ENCODE measurements at regions not wholly inside any gene's neighbourhood (a gene's known extent, or its start where the extent isn't known, plus 50 kb on each side); places are given as distances from the start of the nearest gene placed in this dataset.

DNA sequence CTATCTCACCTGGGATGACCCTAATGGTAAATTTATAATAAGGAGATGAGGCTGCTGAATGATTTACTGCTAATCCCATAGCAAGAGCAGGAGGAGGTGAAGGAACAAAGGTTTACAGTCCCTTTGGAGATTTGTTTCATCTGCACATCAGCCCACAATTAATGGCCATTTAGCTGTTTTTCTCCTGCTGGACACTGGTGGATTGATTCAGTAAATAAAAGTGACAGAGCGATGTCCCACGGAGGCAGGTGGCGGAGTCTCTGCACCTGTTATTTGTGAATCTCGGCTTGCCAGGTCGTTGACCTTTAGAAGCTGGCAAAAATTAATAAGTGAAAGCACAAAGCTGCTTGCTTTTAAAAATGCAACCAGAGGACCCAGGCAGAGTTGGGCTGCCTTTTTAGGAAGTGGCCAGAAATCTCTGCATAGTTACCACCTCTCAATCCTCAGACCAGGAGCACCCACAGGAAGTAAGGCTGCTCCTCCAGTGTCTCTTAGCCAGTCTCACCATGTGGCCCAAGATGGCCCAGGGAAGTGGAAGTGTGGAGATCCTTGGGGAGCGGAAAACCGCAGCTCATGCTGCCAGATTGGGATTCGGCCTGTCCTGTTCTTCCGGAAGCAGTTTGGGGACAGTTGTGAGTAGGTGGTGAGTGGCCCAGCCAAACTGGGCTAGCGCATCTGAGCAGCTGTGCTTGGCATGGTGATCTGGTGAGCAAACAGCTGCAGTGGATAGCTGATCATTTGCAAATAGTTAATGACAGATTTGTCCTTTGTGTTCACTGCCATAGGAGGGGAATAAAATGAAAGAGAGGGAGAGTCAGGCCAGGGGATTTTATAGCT is 1005.7 kb upstream of the PIK3C3 start:
- no peak for DNase-seq (ENCODE audit: low spot score)

DNA sequence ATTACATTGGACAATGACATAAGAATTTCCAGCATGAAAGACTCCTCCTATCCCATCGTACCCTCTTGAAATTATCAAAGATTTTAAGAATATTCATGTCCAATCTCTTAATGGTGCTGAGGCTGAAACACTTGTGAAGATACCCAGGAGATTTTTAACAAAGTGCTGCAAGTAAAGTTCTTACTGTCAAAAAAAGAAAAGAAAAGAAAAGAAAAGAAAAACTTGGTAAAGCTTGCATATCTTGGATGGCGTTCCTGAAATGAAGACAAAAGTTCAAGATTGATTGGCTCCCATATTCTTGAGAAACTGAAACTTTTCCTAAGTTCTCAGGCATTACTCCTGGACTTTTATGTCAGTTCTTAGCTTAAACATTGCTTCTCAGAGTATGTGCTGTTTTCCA is 1010.5 kb upstream of the PIK3C3 start:
- no peak for DNase-seq (ENCODE audit: low spot score)

DNA sequence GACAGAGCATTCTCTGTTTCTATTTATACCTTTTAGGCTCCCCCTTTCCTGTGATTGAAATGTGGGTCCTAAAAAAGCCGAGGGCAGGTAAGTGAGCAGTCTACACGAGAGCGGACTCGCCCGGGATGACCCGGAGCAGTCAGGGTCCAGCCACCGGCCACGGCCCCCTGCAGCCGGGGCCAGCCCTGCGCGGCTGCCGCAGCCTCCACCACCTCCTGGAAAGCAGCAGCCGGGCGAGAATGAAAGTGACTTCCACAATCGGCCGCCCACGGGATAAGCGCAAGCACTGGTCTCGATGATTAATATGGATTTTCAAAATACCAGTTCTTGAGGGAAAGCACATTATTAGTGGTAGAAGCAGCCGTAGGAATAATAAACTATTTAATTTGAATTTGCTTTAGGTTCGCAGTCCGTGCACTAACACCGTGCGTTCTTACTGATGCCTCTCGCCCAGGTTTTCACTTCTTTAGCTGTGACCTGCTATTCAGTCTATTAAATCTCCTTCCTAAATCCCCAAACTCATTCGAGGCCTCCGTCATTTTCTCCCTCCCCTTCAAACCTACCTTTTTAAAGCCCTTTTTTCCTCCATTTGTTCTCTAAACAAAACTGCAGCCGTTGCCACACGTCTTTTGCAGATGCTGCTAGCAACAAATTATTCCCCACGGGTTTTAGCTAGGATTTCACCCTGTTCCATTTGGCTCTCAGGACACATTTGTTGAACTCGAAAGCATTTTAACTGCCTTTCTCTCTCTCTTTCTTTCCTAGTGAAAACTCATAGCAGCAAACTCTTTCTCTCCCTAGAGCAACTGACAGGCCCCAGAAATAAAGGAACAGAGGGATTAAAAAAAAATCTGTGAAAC is 1015.1 kb upstream of the PIK3C3 start:
- DNase-seq (ENCODE audit: low spot score): no peak

DNA sequence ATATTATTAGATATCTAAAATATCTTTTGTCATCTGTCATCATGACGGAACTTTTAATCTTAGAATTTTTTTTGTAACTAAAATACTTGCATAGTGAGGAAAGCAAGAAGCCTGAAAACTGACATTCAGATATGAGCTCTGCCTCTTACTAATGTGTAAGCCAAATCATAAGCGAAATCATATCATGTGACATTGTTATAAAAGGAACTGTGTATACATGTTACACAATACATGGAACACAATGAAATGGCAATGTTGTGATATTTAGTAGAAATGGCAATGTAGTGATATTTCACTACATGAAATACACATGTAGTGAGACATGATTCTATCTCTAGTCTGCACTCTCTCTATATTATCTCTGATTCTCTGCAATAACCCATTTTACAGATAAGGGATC is 1016.4 kb upstream of the PIK3C3 start:
- no peak for DNase-seq (ENCODE audit: low spot score)

DNA sequence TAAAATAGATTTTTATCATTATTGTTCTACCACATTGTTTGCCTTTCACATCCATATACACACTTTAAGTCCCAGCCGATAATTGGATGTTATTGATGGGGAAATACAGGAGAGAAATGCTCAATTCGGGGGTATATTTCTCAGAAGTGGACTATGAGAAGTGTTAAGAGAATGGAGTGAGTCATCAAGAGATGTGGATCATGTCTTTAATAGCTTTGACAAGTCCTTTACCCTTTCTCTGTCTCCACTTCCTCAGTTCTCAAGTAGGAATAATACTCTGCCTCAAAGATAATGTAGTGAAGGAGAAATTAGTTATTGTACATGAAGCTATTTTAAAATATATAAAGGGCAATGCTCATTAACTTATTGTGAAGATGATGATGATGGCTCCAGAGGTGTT is 1017.6 kb upstream of the PIK3C3 start:
- DNase-seq (ENCODE audit: low spot score): no peak

DNA sequence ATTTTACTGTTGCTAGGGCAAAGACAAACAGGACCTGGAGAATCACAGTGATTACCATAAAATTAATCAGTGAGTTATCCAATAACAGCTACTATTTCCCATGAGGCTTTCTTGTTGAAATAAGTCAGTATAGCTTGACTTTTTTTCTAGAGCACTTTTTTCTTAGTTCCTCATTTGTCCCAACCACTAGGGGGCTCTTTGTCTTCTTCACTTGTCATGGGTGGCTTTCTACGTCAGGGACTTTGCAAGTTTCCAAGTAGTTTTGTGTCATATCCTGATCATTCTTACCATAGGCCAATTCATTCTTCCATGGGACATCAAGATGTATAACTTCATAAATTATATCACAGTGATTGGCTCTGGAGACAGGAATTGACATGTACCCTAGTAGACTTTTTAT is 1019.6 kb upstream of the PIK3C3 start:
- DNase-seq (ENCODE audit: low spot score): no peak

DNA sequence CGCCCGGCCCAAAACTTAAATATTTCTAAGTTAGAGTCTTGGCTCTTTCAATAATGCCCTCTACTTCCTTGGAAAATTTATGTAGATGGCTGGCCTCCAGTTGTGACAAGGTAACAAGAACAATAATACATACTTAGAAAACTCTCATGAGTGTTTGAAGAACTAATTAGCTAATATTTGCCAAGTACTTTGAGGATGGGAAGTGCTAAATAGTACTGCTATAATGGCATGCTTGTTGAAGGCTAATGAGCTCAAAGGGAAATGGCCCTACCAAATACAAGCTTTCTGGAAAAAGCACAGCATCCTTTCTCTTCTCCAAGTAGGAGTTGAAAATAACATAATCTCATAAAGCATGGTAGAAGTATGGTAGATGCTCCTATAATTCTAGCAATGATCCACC is 1022.2 kb upstream of the PIK3C3 start:
- no peak for DNase-seq (ENCODE audit: low spot score)

DNA sequence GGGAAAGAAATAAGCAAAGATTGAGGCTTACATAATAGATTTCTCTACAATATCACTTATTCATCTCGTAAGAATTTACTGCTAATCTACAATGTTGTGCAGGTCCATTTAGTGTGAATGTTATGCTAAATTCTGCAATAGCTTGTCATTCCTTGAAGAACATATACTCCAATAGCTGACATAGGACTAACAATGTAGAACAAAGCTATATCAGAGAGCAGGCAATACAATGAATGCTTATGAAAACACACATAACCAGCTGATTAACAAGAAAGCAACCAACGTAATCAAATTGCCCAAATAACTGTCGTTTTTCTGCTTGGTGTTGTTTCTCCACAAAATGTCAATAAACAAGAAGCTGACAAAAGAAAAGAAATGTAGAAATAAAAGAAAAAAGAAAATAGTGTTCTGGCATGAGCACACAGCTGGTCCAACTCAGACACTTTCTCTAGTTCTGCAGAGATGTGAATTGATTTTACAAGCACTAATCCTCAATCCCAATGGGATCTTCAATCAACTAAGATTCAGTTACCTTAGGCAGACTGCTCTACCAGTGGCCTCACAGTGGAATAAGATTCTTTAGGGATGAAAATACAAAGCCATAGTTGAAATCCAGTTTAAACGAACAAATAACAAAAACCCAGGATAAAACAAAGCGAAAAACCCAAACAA is 1024.7 kb upstream of the PIK3C3 start:
- no peak for DNase-seq (ENCODE audit: low spot score)

DNA sequence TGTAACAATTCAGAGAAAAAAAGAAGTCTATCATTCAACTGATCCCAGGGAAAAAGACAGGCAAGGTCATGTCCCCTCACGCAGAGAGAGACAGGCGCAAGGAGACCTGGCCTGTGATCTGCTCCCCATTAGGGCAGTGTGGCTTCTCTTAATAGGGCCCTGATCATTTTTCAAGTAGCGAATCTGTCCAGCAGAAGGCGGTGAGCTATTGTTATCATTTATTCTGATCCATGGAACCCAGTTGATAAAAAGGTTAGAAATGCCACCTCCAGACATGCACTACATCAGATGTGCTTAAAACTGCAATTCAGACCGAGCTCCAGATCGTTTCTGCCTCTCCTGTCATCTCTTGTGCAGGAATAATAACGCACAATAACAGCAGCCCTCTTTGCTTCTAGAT is 1025.6 kb upstream of the PIK3C3 start:
- no peak for DNase-seq (ENCODE audit: low spot score)

DNA sequence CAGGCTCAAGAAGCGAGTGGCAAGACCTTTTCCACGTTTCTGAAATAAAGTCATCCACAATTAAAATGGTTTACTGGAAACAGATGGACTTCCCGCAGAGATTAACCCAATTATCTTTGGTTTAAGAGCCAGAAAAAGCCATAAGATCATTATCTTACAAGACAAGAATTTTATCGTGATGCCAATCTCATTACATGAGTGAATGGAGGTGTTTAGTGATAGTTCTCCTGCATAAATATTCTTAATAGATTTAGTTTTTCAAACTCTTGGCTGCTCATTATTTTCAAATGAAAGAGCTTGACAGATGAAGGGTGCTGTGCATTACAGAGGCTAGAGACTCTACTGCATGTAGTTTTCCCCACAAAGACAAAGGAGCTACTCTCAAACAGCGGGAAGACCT is 1028.4 kb upstream of the PIK3C3 start:
- DNase-seq (ENCODE audit: low spot score): no peak

DNA sequence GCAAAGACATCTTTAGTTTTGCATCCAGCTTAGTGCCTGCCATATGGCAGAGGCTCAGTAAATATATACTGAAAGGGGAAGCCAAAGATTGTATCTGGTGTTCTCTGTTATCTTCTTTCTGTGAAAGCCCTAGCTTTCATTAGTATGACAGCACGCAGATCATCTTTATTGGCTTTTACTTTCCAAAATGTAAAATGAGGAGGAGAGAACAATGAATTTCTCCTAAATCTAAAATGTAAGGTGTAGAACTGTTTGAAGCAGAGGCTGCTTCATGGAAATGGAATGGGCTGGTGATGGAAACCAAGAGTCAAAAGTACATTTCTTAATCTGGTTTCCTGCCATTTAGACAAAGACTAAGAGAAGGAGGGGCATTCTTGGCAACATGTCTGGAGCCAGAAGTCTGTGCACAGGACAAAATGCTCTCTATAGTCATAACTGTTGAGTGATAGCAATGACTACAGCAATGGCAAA is 1029.9 kb upstream of the PIK3C3 start:
- no peak for DNase-seq (ENCODE audit: low spot score)

DNA sequence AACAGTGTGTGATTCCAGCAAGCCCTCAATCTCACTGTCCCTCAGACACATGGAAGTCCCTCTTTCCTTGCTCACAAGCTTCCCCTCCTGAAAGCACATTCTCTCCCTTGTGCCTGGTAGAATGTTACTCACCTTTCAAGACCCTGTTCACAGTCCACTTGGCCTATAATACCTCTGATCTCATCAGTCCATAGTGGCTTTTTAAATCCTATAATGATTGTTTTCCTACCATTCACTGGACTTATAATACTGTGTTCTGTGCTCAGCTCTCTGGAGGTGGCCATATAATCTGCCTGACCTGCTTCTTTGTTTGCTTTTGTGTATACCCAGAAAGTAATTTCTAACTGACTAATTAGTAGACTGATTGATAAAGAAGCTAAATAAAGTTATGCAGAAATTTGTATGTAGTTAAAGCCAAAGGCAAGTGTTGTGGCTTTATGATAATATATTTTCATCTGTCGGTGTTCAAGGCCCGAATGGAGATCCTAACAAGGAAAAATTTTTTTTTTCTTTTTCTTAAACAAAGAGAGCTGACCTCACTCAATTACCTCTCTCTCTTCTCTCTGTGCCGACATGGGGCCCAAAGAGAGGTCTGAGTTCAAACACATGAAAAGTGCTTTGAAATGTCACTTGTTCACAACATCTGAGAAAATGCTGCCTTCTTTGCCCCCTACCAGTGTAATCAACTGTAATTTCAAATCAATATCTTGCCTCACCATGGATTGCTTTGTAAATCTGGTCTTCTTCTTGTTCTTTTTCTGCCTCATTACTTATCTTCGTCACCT is 1033.0 kb upstream of the PIK3C3 start:
- DNase-seq (ENCODE audit: low spot score): no peak

DNA sequence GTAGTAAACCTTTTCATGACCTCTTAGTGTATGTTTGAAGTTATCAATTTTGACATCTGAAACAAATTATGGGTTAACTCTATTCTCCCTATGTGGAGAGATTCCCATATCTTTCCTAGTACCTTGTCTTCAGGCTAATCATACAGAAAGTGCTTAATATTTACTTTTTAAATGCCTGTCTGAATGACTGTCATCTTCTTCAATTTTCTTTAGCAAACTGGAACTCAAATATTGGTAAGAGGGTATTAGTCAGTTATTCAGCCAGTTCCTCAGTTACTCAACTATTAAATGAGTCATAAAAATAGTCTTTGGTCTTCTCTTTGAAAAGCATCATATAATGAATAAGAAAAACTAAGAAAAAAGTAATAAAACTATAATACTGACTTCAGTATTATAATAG is 1038.0 kb upstream of the PIK3C3 start:
- no peak for DNase-seq (ENCODE audit: low spot score)

DNA sequence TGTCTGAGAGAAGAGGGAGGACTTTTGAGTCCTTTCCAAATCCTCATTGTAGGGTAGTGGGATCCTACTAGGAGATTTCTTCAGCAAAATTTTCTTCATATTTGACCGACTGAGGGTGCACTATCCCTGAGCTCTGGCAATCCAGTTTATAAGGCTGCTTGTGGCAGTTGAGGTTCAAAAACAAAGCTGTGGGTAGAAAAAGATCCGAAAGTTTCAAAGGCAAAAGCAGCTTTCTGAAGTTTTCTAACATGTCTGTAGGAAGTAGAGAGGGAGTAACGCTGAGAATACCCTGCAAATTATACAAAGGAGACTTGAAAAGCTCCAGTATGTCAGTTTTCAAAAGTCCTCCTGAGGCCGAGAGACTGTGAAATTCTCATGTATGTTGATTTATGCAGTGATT is 1039.3 kb upstream of the PIK3C3 start:
- DNase-seq (ENCODE audit: low spot score): no peak

DNA sequence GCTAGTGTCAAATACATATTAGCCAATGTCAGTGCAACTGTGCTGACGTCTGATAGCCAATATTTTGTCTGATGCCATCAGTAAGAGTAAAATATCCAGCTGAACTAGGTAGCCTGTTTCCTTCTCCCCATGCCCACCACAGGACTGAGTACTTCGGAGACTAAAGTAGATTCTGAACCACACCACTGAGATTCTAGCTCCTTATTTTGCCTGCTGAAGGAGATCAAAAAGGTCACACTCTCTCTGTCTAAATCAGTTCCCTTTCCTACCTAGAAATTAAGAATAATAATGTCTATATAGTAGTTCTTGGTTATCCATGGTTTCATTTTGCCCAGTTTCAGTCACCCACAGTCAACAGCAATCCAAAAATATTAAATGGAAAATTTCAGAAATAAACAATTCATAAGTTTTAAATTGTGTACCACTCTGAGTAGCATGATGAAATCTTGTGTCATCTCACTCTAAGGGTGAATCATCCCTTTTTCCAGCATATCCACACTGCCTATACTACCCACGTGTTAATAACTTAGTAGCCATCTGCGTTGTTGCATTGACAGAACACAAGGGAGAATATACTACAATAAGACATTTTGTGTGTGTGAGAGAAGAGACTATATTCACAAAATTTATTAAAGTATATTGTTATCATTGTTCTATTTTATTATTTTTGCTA is 1043.3 kb upstream of the PIK3C3 start:
- DNase-seq (ENCODE audit: low spot score): no peak

DNA sequence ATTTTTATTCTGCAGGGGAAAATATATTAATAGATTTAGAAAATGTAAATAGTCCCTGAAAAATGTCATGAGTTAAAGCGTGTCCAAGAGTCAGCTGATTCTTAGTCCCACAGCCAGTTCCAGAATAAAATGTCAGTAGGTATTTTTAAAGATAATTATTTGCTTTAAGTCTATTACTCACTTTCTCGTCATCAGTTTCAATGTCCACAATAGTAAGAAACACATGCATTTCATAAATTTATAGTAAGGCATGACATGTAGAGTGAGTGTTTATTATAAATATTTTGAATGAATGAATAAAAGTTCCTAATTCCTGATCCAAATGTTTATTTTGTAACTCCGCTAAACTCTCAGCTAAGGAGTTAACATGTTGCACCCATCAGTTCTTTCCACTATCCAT is 1044.0 kb upstream of the PIK3C3 start:
- DNase-seq (ENCODE audit: low spot score): no peak

DNA sequence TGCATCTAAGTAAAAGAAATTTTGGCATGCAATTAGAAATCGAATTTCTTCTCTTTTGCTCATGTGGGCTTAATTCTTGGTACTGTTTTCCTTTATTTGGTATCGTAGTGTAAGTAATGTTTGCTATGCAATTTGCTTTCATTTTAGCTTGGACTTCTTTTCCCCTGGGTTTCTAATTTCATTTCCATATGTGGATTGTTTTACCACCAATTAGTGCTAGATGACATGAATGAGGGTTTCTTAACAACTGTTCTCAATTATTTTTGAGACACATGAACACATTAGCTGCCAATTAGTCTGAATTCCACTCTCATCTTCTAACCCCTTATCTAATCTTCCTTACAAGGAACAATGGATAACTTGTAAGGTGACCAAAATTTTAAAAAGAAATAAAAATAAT is 1047.2 kb upstream of the PIK3C3 start:
- no peak for DNase-seq (ENCODE audit: low spot score)

DNA sequence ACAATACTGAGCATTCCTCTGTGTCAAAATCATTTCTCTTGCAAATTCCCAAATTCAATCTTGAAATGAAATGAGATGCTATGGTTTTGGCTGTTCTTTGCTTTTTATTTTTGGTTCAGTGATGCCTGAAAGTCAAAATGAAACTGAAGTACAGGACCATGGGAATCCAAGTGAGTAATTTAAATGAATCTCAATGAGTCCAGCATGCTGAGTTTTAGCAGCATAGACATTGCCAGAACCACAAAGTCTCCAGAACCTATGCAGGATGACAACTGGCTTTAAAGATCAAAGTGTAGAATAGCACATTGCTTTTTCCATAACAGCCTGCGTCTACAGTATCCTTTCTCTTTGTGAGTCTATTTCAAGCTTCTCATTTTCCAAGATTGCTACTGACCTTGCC is 1050.7 kb upstream of the PIK3C3 start:
- DNase-seq (ENCODE audit: low spot score): no peak

DNA sequence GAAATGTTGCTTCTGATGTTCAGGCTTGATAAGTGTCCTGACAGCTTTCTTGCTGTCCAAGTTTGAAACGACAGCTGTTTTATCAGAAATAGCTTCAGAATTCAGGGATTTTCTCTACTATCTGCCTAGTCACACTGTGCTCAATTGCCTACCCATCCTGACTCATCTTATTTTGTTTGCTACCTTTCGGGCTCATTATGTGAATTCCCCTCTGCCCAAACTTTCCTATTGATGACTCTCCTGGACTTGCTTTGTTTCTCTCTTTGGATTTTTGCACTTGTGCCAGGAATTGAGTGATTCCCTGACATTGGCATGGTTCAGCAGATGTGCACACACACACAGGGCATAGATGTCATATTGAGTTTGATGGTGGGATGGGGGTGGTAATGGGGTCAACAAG is 1052.6 kb upstream of the PIK3C3 start:
- DNase-seq (ENCODE audit: low spot score): no peak

DNA sequence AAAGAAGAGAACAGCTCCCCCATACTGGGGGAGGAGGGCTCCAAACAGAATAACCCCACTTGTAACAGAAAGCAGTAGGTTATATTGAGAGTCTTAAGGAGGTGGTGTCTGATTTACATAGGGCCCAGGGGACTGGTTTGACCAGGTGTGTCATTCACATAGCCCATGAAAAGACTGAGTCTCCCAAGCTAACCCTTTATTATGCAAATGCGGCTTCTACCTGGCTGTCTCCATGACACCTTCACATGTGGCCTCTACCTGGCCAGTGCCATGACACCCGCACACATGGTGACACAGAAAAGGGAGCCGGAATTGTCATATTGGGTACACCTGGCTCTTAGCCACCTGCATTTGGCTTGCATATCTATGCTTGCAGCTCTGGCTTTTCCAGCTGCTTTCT is 1057.2 kb upstream of the PIK3C3 start:
- no peak for DNase-seq (ENCODE audit: low spot score)

DNA sequence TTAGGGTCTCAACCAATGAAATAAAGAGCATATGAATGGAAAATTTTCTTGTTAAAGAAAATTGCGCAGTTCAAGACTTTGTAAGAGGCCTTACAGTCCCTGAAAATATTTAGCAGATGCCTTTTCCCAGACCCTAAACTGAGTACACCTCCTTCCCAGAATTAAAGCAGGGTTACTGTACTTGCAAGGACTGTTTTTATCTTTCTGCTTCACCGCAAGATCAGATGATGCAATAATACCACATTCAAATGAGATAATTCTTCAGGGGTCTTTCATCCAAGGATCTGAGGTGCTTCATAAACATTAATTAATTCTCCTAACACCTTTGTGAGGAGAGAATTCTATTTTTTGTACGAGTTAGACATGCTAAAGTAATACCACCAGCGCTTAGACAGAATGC is 1071.8 kb upstream of the PIK3C3 start:
- DNase-seq (ENCODE audit: low spot score): no peak

Measured in CD4-positive, alpha-beta T cell treated with Interleukin-6 at 100 ng/mL for 8 hours (primary cell).